Testis (tissue), 2 donors: ENCODE measurements at regions not wholly inside any gene's neighbourhood (a gene's known extent, or its start where the extent isn't known, plus 50 kb on each side); places are given as distances from the start of the nearest gene placed in this dataset.

Source experiments
- POLR2A ChIP-seq: fragments of 450-650 bp; IDR thresholded peaks from one replicate; pipeline ENCODE4 v1.6.1; 2017; ENCODE audit warnings: antibody characterized with exemption, mild to moderate bottlenecking, moderate library complexity
- TF ChIP-seq, protein P1 (sequence below), 3 experiments: fragments of 450-650 bp in 2 of 3; fragments of 200-600 bp in 1 of 3; sonication (generic) in 1 of 3; IDR thresholded peaks; one replicate each; pipeline ENCODE4 v1.5.1; 2016 to 2019; ENCODE audit warnings: antibody characterized with exemption in 3 of 3, mild to moderate bottlenecking in 2 of 3, moderate library complexity in 1 of 3

DNA sequence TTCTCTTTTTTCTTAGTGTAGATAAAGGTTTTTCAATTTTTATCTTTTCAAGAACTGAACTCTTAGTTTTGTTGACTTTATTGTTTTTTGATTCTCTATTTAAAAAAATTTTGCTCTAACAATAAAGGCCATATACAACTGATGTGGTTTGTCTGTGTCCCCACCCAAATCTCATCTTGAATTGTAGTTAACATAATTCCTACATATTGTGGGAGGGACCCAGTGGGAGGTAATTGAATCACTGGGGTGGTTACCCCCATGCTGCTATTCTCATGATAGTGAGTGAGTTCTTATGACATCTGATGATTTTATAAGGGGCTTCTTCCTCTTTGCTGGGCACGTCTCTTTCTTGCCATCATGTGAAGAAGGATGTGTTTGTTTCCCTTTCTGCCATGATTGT is 199.8 kb downstream of the DHX35 start:
- TF ChIP-seq, protein P1, sequence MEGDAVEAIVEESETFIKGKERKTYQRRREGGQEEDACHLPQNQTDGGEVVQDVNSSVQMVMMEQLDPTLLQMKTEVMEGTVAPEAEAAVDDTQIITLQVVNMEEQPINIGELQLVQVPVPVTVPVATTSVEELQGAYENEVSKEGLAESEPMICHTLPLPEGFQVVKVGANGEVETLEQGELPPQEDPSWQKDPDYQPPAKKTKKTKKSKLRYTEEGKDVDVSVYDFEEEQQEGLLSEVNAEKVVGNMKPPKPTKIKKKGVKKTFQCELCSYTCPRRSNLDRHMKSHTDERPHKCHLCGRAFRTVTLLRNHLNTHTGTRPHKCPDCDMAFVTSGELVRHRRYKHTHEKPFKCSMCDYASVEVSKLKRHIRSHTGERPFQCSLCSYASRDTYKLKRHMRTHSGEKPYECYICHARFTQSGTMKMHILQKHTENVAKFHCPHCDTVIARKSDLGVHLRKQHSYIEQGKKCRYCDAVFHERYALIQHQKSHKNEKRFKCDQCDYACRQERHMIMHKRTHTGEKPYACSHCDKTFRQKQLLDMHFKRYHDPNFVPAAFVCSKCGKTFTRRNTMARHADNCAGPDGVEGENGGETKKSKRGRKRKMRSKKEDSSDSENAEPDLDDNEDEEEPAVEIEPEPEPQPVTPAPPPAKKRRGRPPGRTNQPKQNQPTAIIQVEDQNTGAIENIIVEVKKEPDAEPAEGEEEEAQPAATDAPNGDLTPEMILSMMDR (IDR thresholded peaks at IDR 0.05): no peak
- no peak for TF ChIP-seq POLR2A
